SH-SY5Y (cell line): ENCODE measurements at regions not wholly inside any gene's neighbourhood (a gene's known extent, or its start where the extent isn't known, plus 50 kb on each side); places are given as distances from the start of the nearest gene placed in this dataset.

Source experiments
- GATA2 ChIP-seq: IDR thresholded peaks from 2 replicates; pipeline ENCODE4 v1.6.1; 2011; ENCODE audit warnings: mild to moderate bottlenecking, low read depth, low read length
- GATA3 ChIP-seq: IDR thresholded peaks from 2 replicates; pipeline ENCODE4 v1.6.1; 2011; ENCODE audit warnings: low read depth, mild to moderate bottlenecking, low read length, moderate library complexity

DNA sequence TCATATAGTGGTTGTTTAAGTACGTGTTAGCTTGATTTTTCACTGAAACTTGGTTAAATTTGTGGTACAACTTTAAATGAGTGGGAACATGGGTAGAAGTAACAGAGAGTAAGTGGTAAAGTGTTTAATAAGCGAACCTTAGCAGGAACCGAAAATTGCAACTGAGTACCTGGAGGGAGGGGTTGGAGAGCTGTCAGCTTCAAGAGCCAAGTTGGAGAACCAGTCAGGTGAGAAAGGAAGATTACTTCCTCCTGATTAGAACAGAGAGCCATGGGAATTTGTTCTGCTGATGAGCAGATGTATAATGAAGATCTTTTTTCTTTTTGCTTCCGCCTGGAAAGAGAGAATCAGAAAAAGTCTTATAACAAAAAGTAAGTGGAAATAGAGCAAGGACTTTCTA lies 158.4 kb upstream of the CDH7 start:
- TF ChIP-seq GATA2 (no peak), GATA3 (no peak)

DNA sequence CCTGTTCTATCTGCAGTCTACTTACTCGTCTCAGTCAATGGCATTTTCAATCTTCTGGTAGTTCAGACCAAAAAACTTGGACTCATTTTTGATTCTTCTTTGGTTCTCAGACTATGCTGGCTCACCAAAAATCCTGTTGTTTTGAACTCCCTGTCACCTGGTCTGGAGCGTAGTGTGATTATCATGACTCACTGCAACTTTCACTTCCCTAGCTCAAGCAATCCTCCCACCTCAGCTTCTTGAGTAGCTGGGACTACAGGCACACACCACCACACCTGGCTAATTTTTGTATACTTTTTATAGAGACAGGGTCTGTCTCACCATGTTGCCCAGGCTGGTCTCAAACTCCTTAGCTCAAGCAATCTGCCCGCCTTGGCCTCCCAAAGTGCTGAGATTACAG lies 163.3 kb upstream of the CDH7 start:
- no peak for TF ChIP-seq GATA3
- TF ChIP-seq GATA2: no peak

DNA sequence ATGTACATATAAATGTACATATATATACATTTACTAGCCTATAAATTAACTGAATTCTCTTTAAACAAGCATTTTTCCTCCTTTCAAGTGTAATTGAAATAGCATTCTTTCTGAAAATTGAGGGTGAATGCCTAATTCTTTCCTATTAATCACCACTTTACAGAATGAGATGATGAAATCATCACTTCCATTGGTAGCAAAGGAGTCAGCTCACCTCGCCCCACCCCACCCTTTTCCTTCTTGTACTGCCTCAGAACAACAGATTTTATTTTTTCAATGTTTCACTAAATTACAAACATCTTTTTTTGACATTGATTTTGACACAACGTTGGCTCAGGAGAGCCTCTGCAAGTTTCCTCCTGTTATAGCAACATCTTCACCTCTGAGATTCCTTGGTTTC lies 181.9 kb upstream of the CDH7 start:
- TF ChIP-seq GATA2: no peak
- no peak for TF ChIP-seq GATA3

DNA sequence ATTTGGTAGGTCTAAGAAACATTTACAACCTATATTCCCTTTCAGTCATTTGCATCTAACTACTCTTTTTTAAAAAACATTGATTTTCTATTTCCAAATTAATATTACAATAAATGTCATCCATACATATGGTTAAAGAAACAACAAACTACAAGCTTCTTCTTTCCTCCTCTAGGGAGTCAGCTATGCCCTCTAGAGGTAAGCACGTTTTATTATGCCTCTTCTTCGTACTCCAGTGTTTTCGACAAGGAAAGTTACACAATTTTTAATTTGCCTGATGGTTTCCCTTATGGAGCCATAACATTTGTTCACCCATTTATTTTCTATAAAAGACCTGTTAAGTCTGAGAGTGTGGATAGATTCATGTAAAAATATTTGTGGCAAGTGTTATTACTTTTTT lies 183.4 kb upstream of the CDH7 start:
- no peak for TF ChIP-seq GATA3
- no peak for TF ChIP-seq GATA2

DNA sequence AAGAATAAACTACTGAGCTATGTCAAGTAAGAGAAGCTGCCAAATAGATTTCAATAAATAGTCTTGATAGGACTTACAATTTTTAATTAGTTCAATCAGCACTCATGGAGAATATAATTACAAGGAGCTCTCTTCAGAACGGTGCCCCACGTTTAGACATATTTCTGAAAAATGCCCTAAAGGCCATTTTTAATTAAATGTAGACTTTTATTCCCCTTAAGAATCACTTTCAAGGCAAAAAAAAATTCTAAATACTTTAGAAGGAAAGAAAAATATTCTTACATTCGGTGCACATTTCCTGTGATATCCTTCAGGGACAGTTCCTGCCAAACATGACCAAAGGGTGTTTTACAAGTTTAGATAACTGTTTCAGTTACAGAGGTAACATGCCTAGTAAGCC lies 202.5 kb upstream of the CDH7 start:
- TF ChIP-seq GATA2 (no peak), GATA3 (no peak)

DNA sequence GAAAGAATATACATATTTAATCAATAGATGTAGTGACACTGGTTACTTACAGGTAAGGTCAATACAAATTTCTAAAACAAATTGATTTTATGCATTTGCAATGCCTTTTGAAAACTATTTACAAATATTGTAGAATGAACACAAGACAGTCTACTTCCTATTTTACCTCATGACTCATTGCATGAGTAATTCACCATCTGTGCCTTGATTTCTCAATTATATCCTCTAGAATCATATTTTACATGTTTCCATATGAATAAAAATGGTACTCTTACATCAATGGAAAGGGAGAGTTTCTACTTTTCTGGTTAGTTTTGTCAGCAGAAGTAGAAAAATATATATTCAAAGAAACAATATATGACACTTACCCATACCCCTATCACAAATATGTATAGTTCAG lies 203.8 kb upstream of the CDH7 start:
- TF ChIP-seq GATA3 (no peak), GATA2 (no peak)

DNA sequence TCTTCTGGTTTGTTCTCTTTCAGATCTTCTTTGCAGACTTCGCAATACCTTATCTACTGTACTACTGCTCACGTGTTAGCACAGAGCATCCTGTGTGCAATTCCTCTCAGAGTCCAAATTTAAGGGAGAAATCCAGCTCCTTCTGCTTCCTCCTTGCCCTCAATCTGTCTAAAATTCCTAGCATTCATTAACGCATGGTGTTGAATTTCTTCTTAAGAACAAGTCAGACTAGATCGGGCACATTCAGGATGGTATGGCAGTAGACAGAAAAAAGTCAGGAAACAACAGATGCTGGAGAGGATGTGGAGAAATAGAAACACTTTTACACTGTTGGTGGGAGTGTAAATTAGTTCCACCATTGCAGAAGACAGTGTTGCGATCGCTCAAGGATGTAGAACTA lies 206.1 kb upstream of the CDH7 start:
- TF ChIP-seq GATA2 (no peak), GATA3 (no peak)

DNA sequence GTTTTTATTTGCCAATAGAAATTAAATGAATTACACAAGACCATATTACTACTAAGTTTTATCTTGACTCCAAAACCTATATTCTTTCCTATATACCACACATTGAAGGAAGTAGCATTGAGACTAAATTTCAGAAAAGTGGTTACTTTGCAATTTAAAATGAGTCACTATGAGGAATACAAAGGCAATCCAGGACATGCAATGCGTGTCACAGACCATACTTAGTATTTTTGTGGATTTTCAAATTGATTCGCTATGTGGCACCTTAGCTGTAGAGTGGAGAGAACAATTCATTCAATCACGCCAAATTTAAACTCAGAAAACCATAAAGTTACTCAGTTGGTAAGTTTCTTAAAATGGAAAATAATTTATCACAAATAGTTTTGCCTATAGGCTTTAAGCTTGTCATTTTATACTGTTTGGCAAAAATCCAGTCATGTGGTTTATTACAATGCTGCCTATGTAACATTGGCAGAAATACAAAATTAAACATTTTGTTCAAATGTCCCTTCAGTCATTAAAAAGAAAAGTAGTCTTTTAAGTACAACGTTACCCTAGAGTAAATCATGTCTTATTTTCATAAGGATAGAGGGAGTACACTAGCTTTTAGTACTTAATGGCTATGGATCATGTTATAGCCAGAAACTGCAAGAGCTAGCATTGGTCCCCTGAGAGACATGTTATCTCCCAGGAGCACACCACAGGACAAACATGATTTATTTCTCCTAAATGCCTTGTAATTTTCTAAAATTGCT lies 222.8 kb upstream of the CDH7 start:
- TF ChIP-seq GATA2 (no peak), GATA3 (no peak)

DNA sequence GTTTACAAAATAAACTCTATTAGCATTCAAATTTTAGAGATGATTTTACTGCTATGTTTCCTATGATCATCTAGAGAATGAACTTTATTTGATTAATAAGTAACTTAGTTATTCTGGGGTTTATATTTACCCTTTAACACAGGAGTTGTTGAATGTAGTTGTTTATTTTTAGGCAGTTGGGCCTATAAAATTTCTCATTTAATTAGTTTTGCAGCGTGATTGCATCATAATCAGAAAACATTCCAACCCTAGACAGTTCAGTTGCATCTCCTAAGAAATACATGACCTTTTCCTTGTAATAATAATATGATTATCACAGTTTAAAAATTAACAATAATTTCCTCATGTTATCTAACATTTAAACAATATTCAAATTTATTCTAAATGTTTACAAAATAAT lies 224.7 kb upstream of the CDH7 start:
- TF ChIP-seq GATA2 (no peak), GATA3 (no peak)

DNA sequence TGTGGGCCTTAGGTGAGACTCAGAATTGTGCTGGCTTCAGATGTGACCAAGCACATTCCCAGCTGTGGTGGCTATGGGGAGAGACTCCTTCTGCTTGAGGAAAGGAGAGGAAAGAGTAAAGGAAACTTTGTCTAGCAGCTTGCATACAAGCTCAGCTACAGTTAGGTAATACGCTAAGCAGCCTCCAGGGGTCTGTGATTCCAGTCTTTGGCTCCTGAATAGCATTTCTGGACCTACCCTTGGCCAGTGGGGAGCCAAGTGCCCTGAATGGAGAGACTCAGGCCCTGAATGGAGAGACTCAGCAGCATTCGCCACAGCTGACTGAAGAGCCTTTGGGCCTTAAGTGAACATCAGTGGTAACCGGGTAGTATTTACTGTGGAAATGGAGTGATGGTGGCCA lies 227.4 kb upstream of the CDH7 start:
- TF ChIP-seq GATA3 (no peak), GATA2 (no peak)

DNA sequence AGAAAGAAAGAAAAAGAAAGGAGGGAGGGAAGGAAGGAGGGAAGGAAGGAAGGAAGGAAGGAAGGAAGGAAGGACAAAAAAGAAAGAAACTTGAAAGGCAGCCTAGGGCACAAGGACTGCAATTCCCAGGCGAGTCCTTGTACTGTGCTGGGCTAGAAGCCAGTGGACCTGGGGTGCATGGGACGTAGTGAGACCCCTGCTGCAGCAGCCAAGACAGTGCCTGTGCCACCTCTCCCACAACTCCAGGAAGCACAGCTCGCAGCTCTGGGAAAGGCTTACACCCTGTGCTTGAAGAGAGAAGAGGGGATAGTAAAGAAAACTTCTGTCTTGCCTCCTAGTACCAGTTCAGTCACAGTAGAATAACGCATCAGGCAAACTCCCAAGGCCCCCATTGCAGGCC lies 227.9 kb upstream of the CDH7 start:
- no peak for TF ChIP-seq GATA2

DNA sequence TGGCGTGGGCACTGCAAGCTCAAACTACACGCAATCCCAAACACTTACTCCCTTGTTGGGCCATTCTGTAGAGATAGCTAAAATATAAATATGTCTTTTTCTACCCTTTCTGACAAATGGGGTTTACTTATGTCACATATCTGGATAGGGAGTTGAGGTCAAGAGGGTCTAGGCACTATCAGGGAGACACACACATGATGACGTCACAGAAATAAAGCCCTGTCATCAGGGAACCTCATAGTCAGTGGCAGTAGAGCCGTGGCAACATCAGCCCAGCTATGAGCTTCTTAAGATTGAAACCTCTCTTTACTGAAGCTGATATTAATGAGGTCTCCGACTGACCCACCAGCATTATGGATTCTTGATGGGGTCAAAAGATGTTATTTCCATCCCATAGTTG lies 234.6 kb upstream of the CDH7 start:
- no peak for TF ChIP-seq GATA3
- no peak for TF ChIP-seq GATA2

DNA sequence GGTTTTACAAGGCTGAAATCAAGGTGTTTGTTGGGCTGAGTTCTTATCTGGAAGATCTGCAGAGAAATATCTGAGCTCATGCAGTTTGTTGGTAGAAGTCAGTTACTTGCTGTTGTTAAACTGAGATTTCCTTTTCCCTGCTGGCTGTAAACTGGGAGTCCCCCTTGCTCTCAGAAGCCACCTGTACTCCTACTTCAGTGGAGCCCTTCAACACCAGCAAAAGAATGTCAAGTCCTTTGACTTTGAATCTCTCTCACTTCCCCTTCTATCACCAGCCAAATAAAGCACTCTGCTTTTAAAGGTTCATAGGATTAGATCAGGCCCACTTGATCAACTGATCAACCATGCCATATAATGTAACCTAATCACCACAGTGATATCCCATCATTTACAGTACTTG lies 252.2 kb upstream of the CDH7 start:
- TF ChIP-seq GATA2 (no peak), GATA3 (no peak)

DNA sequence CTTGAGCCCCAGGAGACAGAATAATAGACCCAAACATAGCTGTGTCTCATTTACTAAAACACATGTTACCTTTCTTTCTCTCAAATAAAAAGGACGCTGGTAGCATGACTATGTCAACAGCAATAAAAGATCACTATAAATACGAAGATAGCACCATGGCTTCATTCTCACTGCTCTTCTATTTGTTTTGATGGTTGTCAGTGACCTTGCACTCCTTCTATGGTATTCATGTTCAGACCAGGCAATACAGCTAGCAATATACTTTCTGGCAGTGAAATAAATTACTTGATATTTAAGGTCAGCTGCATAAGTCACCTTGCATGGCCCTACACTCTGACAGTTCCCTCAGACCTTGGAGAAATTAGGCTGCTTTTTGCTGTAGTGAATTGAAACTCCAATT lies 263.2 kb upstream of the CDH7 start:
- no peak for TF ChIP-seq GATA2
- TF ChIP-seq GATA3: no peak

DNA sequence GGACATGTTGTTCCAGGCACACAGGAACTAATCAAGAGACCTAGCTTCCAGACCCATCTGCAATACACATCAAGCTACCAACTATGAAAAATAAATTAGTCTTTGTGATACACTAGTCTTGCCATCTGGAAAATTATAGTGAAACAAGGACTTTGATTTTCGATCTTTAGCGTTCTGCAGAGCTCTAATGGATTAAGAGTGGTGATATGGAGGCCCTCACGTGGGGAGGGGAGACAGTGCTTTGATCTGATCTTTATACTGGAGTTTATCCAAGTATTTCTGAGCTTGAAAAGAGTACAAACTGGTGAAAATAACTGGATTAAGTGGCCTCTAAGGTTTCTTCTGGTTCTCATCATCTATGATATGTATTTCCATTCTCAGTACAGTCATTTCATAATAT lies 273.4 kb upstream of the CDH7 start:
- peak; percentile 79 for TF ChIP-seq GATA3
- peak; percentile 53; the same call in 1 of the 2 replicates for TF ChIP-seq GATA2

DNA sequence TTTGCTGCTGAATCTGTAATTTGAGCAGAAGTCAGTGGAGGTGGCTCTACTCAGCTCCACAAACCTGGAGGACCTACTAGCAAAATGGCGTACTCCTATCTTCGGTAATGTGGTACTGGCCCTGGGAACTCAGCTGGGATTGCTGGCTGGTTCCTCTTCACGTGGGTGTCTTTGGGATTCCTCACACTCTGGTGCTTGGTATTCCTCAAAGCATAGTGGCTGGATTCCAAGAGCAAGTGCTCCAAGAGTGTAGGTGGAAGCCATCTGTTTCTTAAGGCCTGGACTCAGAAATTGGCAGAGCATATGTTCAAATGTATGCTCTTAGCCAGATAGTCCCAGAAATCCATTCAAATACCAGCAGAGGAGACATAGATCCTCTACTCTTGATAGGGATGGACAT lies 281.9 kb upstream of the CDH7 start:
- TF ChIP-seq GATA2 (no peak), GATA3 (no peak)
